ENCODE measurements at regions not wholly inside any gene's neighbourhood (a gene's known extent, or its start where the extent isn't known, plus 50 kb on each side); places are given as distances from the start of the nearest gene placed in this dataset.

GRCh38 chr4:27276307-27277073, 415.8 kb downstream of the STIM2 start:
- peak; percentile 20 for DNase-seq

- DNase-seq = peak; percentile 40
Observed at GRCh38 chr4:27278615-27279375, 418.2 kb downstream of the STIM2 start.

- no peak for DNase-seq
Observed at GRCh38 chr4:27288496-27288895, 427.9 kb downstream of the STIM2 start.

GRCh38 chr4:27289704-27290103, 429.1 kb downstream of the STIM2 start:
- no peak for DNase-seq

- DNase-seq = no peak
Observed at GRCh38 chr4:27293831-27294230, 433.2 kb downstream of the STIM2 start.

- DNase-seq = no peak
Observed at GRCh38 chr4:27304751-27305150, 444.1 kb downstream of the STIM2 start.

- DNase-seq = no peak
Observed at GRCh38 chr4:27305246-27305645, 444.6 kb downstream of the STIM2 start.

GRCh38 chr4:27308379-27308778, 447.7 kb downstream of the STIM2 start:
- DNase-seq = no peak

- DNase-seq = no peak
Observed at GRCh38 chr4:27315625-27316024, 455.0 kb downstream of the STIM2 start.

GRCh38 chr4:27316176-27316575, 455.5 kb downstream of the STIM2 start:
- DNase-seq = no peak

- no peak for DNase-seq
Observed at GRCh38 chr4:27318740-27319139, 458.1 kb downstream of the STIM2 start.

GRCh38 chr4:27326991-27327390, 466.4 kb downstream of the STIM2 start:
- no peak for DNase-seq

- DNase-seq = no peak
Observed at GRCh38 chr4:27327421-27328181, 467.0 kb downstream of the STIM2 start.

- no peak for DNase-seq
Observed at GRCh38 chr4:27338530-27338929, 477.9 kb downstream of the STIM2 start.

GRCh38 chr4:27343411-27343810, 482.8 kb downstream of the STIM2 start:
- no peak for DNase-seq

- DNase-seq = no peak
Observed at GRCh38 chr4:27350161-27350560, 489.5 kb downstream of the STIM2 start.

GRCh38 chr4:27357283-27357682, 496.6 kb downstream of the STIM2 start:
- DNase-seq = no peak

GRCh38 chr4:27358269-27358668, 497.6 kb downstream of the STIM2 start:
- no peak for DNase-seq

- no peak for DNase-seq
Observed at GRCh38 chr4:27360131-27360530, 499.5 kb downstream of the STIM2 start.

- no peak for DNase-seq
Observed at GRCh38 chr4:27360790-27361267, 500.2 kb downstream of the STIM2 start.

GRCh38 chr4:27364509-27364908, 503.9 kb downstream of the STIM2 start:
- DNase-seq = no peak

- no peak for DNase-seq
Observed at GRCh38 chr4:27366104-27366823, 505.6 kb downstream of the STIM2 start.

GRCh38 chr4:27368781-27369180, 508.1 kb downstream of the STIM2 start:
- DNase-seq = no peak
